ENCODE measurements at regions not wholly inside any gene's neighbourhood (a gene's known extent, or its start where the extent isn't known, plus 50 kb on each side); places are given as distances from the start of the nearest gene placed in this dataset.

DNA sequence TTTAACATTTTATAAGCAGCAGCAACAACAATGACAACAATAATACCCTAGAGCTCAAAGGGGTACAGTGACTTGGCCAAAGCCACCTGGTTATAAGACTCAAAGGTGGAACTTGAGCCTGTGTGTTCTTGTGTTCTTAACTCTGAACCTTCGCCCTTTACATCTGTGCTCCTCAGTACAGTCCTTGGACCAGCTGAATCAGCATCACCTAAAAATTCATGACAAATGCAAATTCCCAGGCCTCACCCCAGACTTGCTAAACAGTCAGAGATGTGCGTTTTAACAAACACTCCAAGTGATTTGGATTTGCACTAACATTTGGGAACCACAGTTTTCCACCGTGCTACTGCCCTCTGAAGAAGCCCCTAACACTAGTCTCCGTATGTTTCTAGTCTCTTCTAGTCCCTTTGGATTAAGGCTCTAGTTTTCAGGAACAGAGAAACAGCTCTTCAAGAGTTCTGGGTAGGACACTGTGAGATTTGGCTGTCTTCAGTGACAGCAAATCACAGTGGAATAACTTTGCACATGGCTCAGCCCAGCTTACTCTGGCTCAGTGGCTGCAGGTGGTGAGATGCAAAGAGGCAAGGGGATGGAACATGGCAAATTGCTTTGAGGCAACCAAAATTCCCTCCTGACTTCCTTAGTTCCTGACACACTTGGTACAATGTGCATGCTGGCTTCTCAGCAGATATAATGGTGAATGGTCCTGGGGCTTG, 151.0 kb upstream of the CDH11 start (continued):
- no peak for TF ChIP-seq SAP30 (IDR thresholded peaks at IDR 0.05; ENCODE audit: insufficient read depth, insufficient replicate concordance, low read length)

Measured in H1 (cell line).